ENCODE measurements at regions not wholly inside any gene's neighbourhood (a gene's known extent, or its start where the extent isn't known, plus 50 kb on each side); places are given as distances from the start of the nearest gene placed in this dataset.

DNA sequence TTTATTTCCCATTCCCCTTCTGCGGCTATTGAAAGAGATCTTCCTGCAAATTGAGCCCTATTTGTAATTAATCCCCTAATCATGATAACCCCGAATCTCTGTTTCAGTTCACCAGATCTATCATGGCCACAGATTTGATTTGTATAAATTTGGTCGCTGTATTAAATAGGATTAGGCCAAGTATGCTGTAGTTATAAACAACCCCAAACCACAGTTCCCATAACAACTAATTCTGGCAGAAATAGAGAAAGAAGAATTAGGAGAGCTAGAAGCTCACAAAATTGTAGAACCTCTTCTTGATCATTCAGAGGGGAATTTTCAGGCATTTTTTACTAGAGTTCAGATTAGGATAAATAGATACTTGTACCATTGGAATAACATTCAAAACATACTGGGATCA is 433.7 kb upstream of the TNP1 start:
- no peak for DNase-seq
- TF ChIP-seq, protein P1, sequence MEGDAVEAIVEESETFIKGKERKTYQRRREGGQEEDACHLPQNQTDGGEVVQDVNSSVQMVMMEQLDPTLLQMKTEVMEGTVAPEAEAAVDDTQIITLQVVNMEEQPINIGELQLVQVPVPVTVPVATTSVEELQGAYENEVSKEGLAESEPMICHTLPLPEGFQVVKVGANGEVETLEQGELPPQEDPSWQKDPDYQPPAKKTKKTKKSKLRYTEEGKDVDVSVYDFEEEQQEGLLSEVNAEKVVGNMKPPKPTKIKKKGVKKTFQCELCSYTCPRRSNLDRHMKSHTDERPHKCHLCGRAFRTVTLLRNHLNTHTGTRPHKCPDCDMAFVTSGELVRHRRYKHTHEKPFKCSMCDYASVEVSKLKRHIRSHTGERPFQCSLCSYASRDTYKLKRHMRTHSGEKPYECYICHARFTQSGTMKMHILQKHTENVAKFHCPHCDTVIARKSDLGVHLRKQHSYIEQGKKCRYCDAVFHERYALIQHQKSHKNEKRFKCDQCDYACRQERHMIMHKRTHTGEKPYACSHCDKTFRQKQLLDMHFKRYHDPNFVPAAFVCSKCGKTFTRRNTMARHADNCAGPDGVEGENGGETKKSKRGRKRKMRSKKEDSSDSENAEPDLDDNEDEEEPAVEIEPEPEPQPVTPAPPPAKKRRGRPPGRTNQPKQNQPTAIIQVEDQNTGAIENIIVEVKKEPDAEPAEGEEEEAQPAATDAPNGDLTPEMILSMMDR (IDR thresholded peaks at IDR 0.05; ENCODE audit: low read depth, low read length, missing control alignments) = no peak
- Histone ChIP-seq H3K36me3 (replicated peaks) (no peaks in the 10 kb centered on the region), H3K4me3 (ENCODE audit: low read depth, low read length) (no peak overlapping the region), H3K27me3 (replicated peaks) (no peaks in the 10 kb centered on the region), H3K27ac (no peak overlapping the region)
- in situ Hi-C loops (cut with HindIII; ENCODE audit: low pct_ligation_motif_present, low sequenced_read_pairs) = no loop called here

DNA sequence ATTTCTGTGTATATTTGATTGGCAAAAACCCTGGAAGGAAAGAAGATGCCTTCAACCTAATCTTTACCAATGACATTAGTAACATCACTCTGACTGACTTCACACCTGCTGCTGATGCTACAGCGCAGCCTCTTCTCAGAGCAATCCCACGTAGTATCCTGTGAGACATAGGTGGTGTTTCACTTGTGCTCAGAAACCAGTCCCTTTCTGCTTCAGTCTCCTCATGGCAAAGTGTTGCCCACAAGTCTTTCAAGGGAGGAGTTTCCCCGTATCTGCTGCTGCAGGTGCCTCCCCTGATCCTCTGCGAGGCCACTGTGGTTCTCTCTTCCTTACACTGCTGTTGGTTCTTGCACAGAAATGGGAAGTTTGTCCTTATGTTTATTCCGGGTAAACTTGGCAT is 433.2 kb upstream of the TNP1 start:
- in situ Hi-C loops (cut with HindIII; ENCODE audit: low pct_ligation_motif_present, low sequenced_read_pairs) = no loop called here
- Histone ChIP-seq H3K4me3 (ENCODE audit: low read depth, low read length) (no peak overlapping the region), H3K27ac (no peak overlapping the region), H3K27me3 (replicated peaks) (no peaks in the 10 kb centered on the region), H3K36me3 (replicated peaks) (no peaks in the 10 kb centered on the region)
- TF ChIP-seq, protein P1 (IDR thresholded peaks at IDR 0.05; ENCODE audit: low read depth, low read length, missing control alignments) = no peak
- DNase-seq = no peak

DNA sequence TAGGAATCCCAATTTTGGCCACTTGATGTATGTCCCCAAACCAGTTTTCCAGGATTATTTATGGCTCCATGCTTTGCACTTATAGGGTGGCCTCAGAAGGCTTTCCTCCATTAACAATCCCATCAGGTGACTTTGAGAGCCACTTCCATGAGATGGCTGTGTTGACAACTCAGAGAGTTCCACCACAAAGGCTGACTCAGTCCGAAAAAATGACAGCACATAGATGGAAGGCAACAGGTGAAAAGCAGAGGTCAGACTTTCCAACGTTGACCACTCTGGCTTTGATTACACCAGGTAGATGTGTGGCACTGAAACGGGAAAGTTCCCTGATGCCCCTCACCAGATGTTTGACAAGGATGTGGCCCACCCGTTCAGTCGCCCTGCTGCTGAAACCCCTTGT is 431.4 kb upstream of the TNP1 start:
- Histone ChIP-seq H3K27ac (no peak overlapping the region), H3K27me3 (replicated peaks) (no peaks in the 10 kb centered on the region), H3K4me3 (ENCODE audit: low read depth, low read length) (no peak overlapping the region), H3K36me3 (replicated peaks) (no peaks in the 10 kb centered on the region)
- no peak for DNase-seq
- TF ChIP-seq, protein P1 (IDR thresholded peaks at IDR 0.05; ENCODE audit: low read depth, low read length, missing control alignments) = no peak
- in situ Hi-C loops (cut with HindIII; ENCODE audit: low pct_ligation_motif_present, low sequenced_read_pairs) = no loop called here

DNA sequence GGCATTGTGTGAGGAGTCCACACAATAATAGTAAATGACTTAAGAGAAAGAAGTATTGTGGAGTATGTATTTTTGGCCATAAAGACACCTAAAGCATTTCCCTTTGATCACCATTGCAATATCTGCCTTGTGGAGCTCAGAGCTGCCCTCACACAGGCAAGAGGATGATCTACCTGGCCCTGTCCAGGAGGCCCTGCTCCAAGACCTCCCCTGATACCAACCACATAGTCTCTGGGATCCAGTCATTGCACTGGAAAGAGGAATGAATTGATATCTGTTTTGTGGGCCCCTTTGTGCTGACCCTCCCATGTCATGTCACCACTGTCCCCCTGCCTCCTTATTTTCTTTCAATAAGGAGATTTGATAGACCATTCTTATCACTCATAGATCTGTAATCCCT is 430.6 kb upstream of the TNP1 start:
- no peak for DNase-seq
- in situ Hi-C loops (cut with HindIII; ENCODE audit: low pct_ligation_motif_present, low sequenced_read_pairs) = no loop called here
- Histone ChIP-seq H3K27me3 (replicated peaks) (no peaks in the 10 kb centered on the region), H3K36me3 (replicated peaks) (no peaks in the 10 kb centered on the region), H3K4me3 (ENCODE audit: low read depth, low read length) (no peak overlapping the region), H3K27ac (no peak overlapping the region)
- TF ChIP-seq, protein P1 (IDR thresholded peaks at IDR 0.05; ENCODE audit: low read depth, low read length, missing control alignments) = no peak

DNA sequence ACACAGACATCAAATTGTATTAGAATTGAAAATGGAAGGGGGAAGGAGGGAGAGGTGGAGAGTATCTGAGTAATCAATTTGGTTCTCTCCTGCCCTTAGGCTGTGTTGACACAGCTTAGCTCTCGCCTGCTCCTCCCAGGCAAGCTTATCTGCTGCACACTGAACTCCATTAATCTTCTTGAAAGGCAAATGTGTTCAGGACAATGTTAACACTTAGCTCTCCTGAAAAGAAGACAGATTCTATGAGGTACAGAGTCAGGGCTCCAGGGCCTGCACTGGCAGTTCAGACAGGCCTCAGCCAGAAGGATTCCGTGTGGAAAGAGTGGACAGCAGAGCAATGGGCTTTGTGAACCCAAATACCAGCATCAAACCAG is 430.0 kb upstream of the TNP1 start:
- H3K27ac ChIP-seq = no peak overlapping the region
- in situ Hi-C loops (cut with HindIII; ENCODE audit: low pct_ligation_motif_present, low sequenced_read_pairs) = no loop called here
- H3K36me3 ChIP-seq (replicated peaks) = no peaks in the 10 kb centered on the region
- DNase-seq = no peak
- H3K4me3 ChIP-seq (ENCODE audit: low read depth, low read length) = no peak overlapping the region
- TF ChIP-seq, protein P1 (IDR thresholded peaks at IDR 0.05; ENCODE audit: low read depth, low read length, missing control alignments) = no peak
- H3K27me3 ChIP-seq (replicated peaks) = no peaks in the 10 kb centered on the region

DNA sequence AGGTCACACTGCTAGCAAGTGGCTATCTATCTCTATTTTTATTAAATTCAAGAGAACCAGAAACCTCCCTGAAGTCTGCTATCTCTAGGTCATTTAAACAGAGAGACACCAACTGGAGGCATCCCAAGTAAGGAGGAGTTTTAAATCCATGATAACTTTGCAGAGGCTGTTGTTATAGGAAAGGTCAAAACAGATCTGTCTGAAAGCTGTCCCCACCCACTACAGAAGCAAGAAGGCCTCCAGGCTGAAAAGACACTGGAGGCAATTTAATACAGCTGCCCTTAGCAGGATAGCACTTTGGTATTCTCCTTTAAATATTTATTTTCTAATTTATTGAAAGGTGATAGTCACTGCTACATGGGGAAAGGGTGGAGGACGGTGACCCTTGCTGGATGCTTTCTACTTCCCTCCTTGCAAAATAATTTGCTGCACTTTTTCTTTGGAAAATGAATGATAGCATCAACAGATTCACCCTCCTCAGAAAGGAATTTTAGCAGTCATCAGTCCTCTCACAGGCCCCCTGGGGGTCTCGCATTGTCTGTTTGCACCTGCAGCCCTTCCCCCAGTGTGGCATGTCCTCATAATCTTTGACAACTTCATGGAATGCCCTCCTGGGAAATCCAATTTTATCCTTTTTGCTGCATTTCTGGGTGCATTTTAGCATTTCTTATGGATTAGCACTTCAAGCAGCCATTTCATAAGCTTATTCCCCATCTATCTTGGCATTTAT is 429.5 kb upstream of the TNP1 start:
- H3K4me3 ChIP-seq (ENCODE audit: low read depth, low read length) = no peak overlapping the region
- in situ Hi-C loops (cut with HindIII; ENCODE audit: low pct_ligation_motif_present, low sequenced_read_pairs) = no loop called here
- no peaks in the 10 kb centered on the region for H3K36me3 ChIP-seq (replicated peaks)
- no peaks in the 10 kb centered on the region for H3K27me3 ChIP-seq (replicated peaks)
- H3K27ac ChIP-seq = no peak overlapping the region
- DNase-seq = no peak
- TF ChIP-seq, protein P1 (IDR thresholded peaks at IDR 0.05; ENCODE audit: low read depth, low read length, missing control alignments) = no peak

Measured in brain microvascular endothelial cell (primary cell).